IMR-90 (cell line): ENCODE measurements at regions not wholly inside any gene's neighbourhood (a gene's known extent, or its start where the extent isn't known, plus 50 kb on each side); places are given as distances from the start of the nearest gene placed in this dataset.

Experiments
- BHLHE40 ChIP-seq: fragments of 150-350 bp; IDR thresholded peaks from 2 replicates; pipeline ENCODE4 v1.6.1; 2016; ENCODE audit warnings: mild to moderate bottlenecking, low read depth, low read length
- MAZ ChIP-seq: IDR thresholded peaks from 2 replicates; pipeline ENCODE4 v1.6.1; 2012; ENCODE audit warnings: low read depth, mild to moderate bottlenecking, low read length, improper control_type of control experiment, moderate library complexity, borderline replicate concordance
- MXI1 ChIP-seq: IDR thresholded peaks from 2 replicates; pipeline ENCODE4 v1.6.1; 2012; ENCODE audit warnings: low read depth, mild to moderate bottlenecking, low read length, moderate library complexity, borderline replicate concordance

DNA sequence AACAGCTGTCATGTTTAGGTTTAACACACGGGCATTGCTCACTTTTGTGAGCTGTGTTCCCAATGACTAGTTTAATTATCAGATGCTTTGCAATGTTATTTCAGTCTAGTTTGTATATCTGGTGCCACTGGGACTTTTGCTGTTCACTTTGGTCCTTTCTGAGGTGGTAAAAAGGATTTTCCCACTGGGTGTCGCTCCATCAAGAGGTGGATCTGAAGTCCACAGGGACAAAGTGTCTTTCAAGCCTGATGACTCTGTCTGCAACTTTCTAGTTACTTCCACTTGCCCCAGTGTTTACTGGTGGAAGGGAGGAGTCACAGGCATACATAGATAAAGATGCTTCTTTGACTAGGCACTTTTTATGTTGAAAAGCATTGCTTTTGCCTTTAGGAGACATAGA is 242.2 kb downstream of the HGF start:
- TF ChIP-seq BHLHE40, result no peak
- no peak for TF ChIP-seq MAZ
- TF ChIP-seq MXI1, result no peak
